ENCODE measurements at regions not wholly inside any gene's neighbourhood (a gene's known extent, or its start where the extent isn't known, plus 50 kb on each side); places are given as distances from the start of the nearest gene placed in this dataset.
A peak's percentile ranks its signal among the peaks of the same experiment; 100 is the strongest.

GRCh38 chr14:53444677-53445312 is 291.7 kb upstream of the DDHD1 start:
- Histone ChIP-seq H3K9me3 (replicated peaks; ENCODE audit: control insufficient read depth, low read depth, low read length) (no peaks in the 10 kb centered on the region), H3K4me1 (ENCODE audit: control insufficient read depth, insufficient read depth, low read length) (no peaks in the 10 kb centered on the region), H3K4me3 (ENCODE audit: low read length) (no peak overlapping the region), H3K27ac (ENCODE audit: low read length) (no peak overlapping the region), H3K36me3 (ENCODE audit: control insufficient read depth, insufficient read depth, low read length) (no peaks in the 10 kb centered on the region), H3K27me3 (ENCODE audit: control insufficient read depth, insufficient read depth, low read length) (no peaks in the 10 kb centered on the region)
- no peak for DNase-seq
- 82% methylated on average over 1 of the region's 5 CpGs for WGBS (ENCODE audit: insufficient coverage)

- Histone ChIP-seq H3K4me3 (ENCODE audit: low read length) (no peak overlapping the region), H3K4me1 (ENCODE audit: control insufficient read depth, insufficient read depth, low read length) (no peaks in the 10 kb centered on the region), H3K9me3 (replicated peaks; ENCODE audit: control insufficient read depth, low read depth, low read length) (no peaks in the 10 kb centered on the region), H3K27ac (ENCODE audit: low read length) (no peak overlapping the region), H3K36me3 (ENCODE audit: control insufficient read depth, insufficient read depth, low read length) (no peaks in the 10 kb centered on the region), H3K27me3 (ENCODE audit: control insufficient read depth, insufficient read depth, low read length) (no peaks in the 10 kb centered on the region)
- peak; percentile 58 for DNase-seq
- 46% methylated on average over 5 of the region's 6 CpGs for WGBS (ENCODE audit: insufficient coverage)
Measured at GRCh38 chr14:53441789-53442188, 288.7 kb upstream of the DDHD1 start.

- Histone ChIP-seq H3K9me3 (replicated peaks; ENCODE audit: control insufficient read depth, low read depth, low read length) (no peaks in the 10 kb centered on the region), H3K4me3 (ENCODE audit: low read length) (no peak overlapping the region), H3K4me1 (ENCODE audit: control insufficient read depth, insufficient read depth, low read length) (no peaks in the 10 kb centered on the region), H3K27ac (ENCODE audit: low read length) (no peak overlapping the region), H3K36me3 (ENCODE audit: control insufficient read depth, insufficient read depth, low read length) (no peaks in the 10 kb centered on the region), H3K27me3 (ENCODE audit: control insufficient read depth, insufficient read depth, low read length) (no peaks in the 10 kb centered on the region)
- DNase-seq, result no peak
Measured at GRCh38 chr14:53437858-53438257, 284.7 kb upstream of the DDHD1 start.

GRCh38 chr14:53432378-53432802 is 279.3 kb upstream of the DDHD1 start:
- DNase-seq, result peak; percentile 19
- WGBS (ENCODE audit: insufficient coverage), result 10% methylated on average over 1 of the region's 2 CpGs
- no peak overlapping the region for H3K27ac ChIP-seq (ENCODE audit: low read length)
- H3K4me3 ChIP-seq (ENCODE audit: low read length), result no peak overlapping the region
- no peaks in the 10 kb centered on the region for H3K36me3 ChIP-seq (ENCODE audit: control insufficient read depth, insufficient read depth, low read length)
- H3K4me1 ChIP-seq (ENCODE audit: control insufficient read depth, insufficient read depth, low read length), result no peaks in the 10 kb centered on the region
- H3K27me3 ChIP-seq (ENCODE audit: control insufficient read depth, insufficient read depth, low read length), result no peaks in the 10 kb centered on the region
- no peaks in the 10 kb centered on the region for H3K9me3 ChIP-seq (replicated peaks; ENCODE audit: control insufficient read depth, low read depth, low read length)

GRCh38 chr14:53430870-53431269 is 277.7 kb upstream of the DDHD1 start:
- Histone ChIP-seq H3K27me3 (ENCODE audit: control insufficient read depth, insufficient read depth, low read length) (no peaks in the 10 kb centered on the region), H3K27ac (ENCODE audit: low read length) (no peak overlapping the region), H3K4me3 (ENCODE audit: low read length) (no peak overlapping the region), H3K4me1 (ENCODE audit: control insufficient read depth, insufficient read depth, low read length) (no peaks in the 10 kb centered on the region), H3K9me3 (replicated peaks; ENCODE audit: control insufficient read depth, low read depth, low read length) (no peaks in the 10 kb centered on the region), H3K36me3 (ENCODE audit: control insufficient read depth, insufficient read depth, low read length) (no peaks in the 10 kb centered on the region)
- whole genome bisulfite sequencing (ENCODE audit: insufficient coverage), result no CpG with 5 or more reads among the region's 2 CpGs
- DNase-seq, result no peak

GRCh38 chr14:53412819-53413675 is 259.9 kb upstream of the DDHD1 start:
- WGBS (ENCODE audit: insufficient coverage), result no CpG with 5 or more reads among the region's 1 CpG
- no peak overlapping the region for H3K4me3 ChIP-seq (ENCODE audit: low read length)
- H3K27ac ChIP-seq (ENCODE audit: low read length), result no peak overlapping the region
- no peaks in the 10 kb centered on the region for H3K9me3 ChIP-seq (replicated peaks; ENCODE audit: control insufficient read depth, low read depth, low read length)
- DNase-seq, result no peak
- H3K4me1 ChIP-seq (ENCODE audit: control insufficient read depth, insufficient read depth, low read length), result no peaks in the 10 kb centered on the region
- H3K36me3 ChIP-seq (ENCODE audit: control insufficient read depth, insufficient read depth, low read length), result no peaks in the 10 kb centered on the region
- no peaks in the 10 kb centered on the region for H3K27me3 ChIP-seq (ENCODE audit: control insufficient read depth, insufficient read depth, low read length)

GRCh38 chr14:53411125-53411524 is 258.0 kb upstream of the DDHD1 start:
- peak; percentile 22 for DNase-seq
- H3K27me3 ChIP-seq (ENCODE audit: control insufficient read depth, insufficient read depth, low read length), result no peaks in the 10 kb centered on the region
- H3K36me3 ChIP-seq (ENCODE audit: control insufficient read depth, insufficient read depth, low read length), result no peaks in the 10 kb centered on the region
- no peak overlapping the region for H3K4me3 ChIP-seq (ENCODE audit: low read length)
- H3K4me1 ChIP-seq (ENCODE audit: control insufficient read depth, insufficient read depth, low read length), result no peaks in the 10 kb centered on the region
- WGBS (ENCODE audit: insufficient coverage), result 64% methylated on average over 2 of the region's 4 CpGs
- no peak overlapping the region for H3K27ac ChIP-seq (ENCODE audit: low read length)
- no peaks in the 10 kb centered on the region for H3K9me3 ChIP-seq (replicated peaks; ENCODE audit: control insufficient read depth, low read depth, low read length)

- Histone ChIP-seq H3K27ac (ENCODE audit: low read length) (no peak overlapping the region), H3K9me3 (replicated peaks; ENCODE audit: control insufficient read depth, low read depth, low read length) (no peaks in the 10 kb centered on the region), H3K4me3 (ENCODE audit: low read length) (no peak overlapping the region), H3K36me3 (ENCODE audit: control insufficient read depth, insufficient read depth, low read length) (no peaks in the 10 kb centered on the region), H3K27me3 (ENCODE audit: control insufficient read depth, insufficient read depth, low read length) (no peaks in the 10 kb centered on the region), H3K4me1 (ENCODE audit: control insufficient read depth, insufficient read depth, low read length) (no peaks in the 10 kb centered on the region)
- no peak for DNase-seq
- 78% methylated on average over 1 of the region's 4 CpGs for WGBS (ENCODE audit: insufficient coverage)
Measured at GRCh38 chr14:53409969-53410368, 256.8 kb upstream of the DDHD1 start.

GRCh38 chr14:53409289-53409688 is 256.2 kb upstream of the DDHD1 start:
- WGBS (ENCODE audit: insufficient coverage), result no CpG with 5 or more reads among the region's 2 CpGs
- Histone ChIP-seq H3K27ac (ENCODE audit: low read length) (no peak overlapping the region), H3K4me1 (ENCODE audit: control insufficient read depth, insufficient read depth, low read length) (no peaks in the 10 kb centered on the region), H3K9me3 (replicated peaks; ENCODE audit: control insufficient read depth, low read depth, low read length) (no peaks in the 10 kb centered on the region), H3K4me3 (ENCODE audit: low read length) (no peak overlapping the region), H3K36me3 (ENCODE audit: control insufficient read depth, insufficient read depth, low read length) (no peaks in the 10 kb centered on the region), H3K27me3 (ENCODE audit: control insufficient read depth, insufficient read depth, low read length) (no peaks in the 10 kb centered on the region)
- DNase-seq, result no peak

GRCh38 chr14:53408175-53408879 is 255.2 kb upstream of the DDHD1 start:
- Histone ChIP-seq H3K9me3 (replicated peaks; ENCODE audit: control insufficient read depth, low read depth, low read length) (no peaks in the 10 kb centered on the region), H3K36me3 (ENCODE audit: control insufficient read depth, insufficient read depth, low read length) (no peaks in the 10 kb centered on the region), H3K4me3 (ENCODE audit: low read length) (no peak overlapping the region), H3K27me3 (ENCODE audit: control insufficient read depth, insufficient read depth, low read length) (no peaks in the 10 kb centered on the region), H3K27ac (ENCODE audit: low read length) (no peak overlapping the region), H3K4me1 (ENCODE audit: control insufficient read depth, insufficient read depth, low read length) (no peaks in the 10 kb centered on the region)
- 100% methylated on average over 1 of the region's 2 CpGs for WGBS (ENCODE audit: insufficient coverage)
- no peak for DNase-seq
